ENCODE measurements at regions not wholly inside any gene's neighbourhood (a gene's known extent, or its start where the extent isn't known, plus 50 kb on each side); places are given as distances from the start of the nearest gene placed in this dataset.

DNA sequence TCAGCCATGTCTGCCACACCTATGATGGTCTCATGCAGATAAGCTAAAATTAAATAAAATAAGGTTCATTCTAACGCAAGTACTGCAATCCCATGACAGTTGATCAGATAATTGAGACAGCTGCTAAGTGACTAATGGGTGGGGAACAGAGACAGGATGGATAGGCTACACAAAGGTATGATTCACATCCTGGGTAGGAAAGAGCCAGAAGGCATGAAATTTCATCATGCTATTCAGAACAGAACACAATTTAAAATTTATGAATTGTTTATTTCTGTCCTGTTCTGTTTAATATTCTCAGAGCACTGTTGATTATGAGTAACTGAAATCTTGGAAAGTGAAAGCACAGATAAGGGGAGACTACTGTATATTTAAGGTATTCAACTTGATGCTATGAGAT lies 381.8 kb upstream of the SORCS1 start:
- DNase-seq (ENCODE audit: extremely low spot score), result no peak
- 33% methylated on average over 1 of the region's 1 CpG for WGBS
- H3K4me1 ChIP-seq, result no peaks in the 10 kb centered on the region
- TF ChIP-seq EP300 (IDR thresholded peaks at IDR 0.05), result no peak
- TF ChIP-seq, protein P1, sequence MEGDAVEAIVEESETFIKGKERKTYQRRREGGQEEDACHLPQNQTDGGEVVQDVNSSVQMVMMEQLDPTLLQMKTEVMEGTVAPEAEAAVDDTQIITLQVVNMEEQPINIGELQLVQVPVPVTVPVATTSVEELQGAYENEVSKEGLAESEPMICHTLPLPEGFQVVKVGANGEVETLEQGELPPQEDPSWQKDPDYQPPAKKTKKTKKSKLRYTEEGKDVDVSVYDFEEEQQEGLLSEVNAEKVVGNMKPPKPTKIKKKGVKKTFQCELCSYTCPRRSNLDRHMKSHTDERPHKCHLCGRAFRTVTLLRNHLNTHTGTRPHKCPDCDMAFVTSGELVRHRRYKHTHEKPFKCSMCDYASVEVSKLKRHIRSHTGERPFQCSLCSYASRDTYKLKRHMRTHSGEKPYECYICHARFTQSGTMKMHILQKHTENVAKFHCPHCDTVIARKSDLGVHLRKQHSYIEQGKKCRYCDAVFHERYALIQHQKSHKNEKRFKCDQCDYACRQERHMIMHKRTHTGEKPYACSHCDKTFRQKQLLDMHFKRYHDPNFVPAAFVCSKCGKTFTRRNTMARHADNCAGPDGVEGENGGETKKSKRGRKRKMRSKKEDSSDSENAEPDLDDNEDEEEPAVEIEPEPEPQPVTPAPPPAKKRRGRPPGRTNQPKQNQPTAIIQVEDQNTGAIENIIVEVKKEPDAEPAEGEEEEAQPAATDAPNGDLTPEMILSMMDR (IDR thresholded peaks at IDR 0.05), result no peak
- no peak for TF ChIP-seq POLR2A (IDR thresholded peaks at IDR 0.05; ENCODE audit: low read depth)
- no peak for TF ChIP-seq POLR2AphosphoS5 (IDR thresholded peaks at IDR 0.05)
- H3K9me3 ChIP-seq, result peaks cover 0 to 5% (median 0%) of the 10 kb centered on the region in 4 donors
- intact Hi-C loops (cut with DNase I), result no loop called here
- no peak overlapping the region for H3K4me3 ChIP-seq
- no peaks in the 10 kb centered on the region for H3K36me3 ChIP-seq
- H3K27me3 ChIP-seq, result peaks cover 0 to 12% (median 0%) of the 10 kb centered on the region in 4 donors
- no peak overlapping the region for H3K27ac ChIP-seq (replicated peaks in 1 of 4)

GRCh38 chr10:107545717-107546116 lies 381.2 kb upstream of the SORCS1 start:
- WGBS, result 94% methylated on average over 6 of the region's 18 CpGs
- TF ChIP-seq POLR2A (IDR thresholded peaks at IDR 0.05; ENCODE audit: low read depth) (no peak), POLR2AphosphoS5 (IDR thresholded peaks at IDR 0.05) (no peak), EP300 (IDR thresholded peaks at IDR 0.05) (no peak)
- TF ChIP-seq, protein P1 (IDR thresholded peaks at IDR 0.05), result no peak
- intact Hi-C loops (cut with DNase I), result no loop called here

DNA sequence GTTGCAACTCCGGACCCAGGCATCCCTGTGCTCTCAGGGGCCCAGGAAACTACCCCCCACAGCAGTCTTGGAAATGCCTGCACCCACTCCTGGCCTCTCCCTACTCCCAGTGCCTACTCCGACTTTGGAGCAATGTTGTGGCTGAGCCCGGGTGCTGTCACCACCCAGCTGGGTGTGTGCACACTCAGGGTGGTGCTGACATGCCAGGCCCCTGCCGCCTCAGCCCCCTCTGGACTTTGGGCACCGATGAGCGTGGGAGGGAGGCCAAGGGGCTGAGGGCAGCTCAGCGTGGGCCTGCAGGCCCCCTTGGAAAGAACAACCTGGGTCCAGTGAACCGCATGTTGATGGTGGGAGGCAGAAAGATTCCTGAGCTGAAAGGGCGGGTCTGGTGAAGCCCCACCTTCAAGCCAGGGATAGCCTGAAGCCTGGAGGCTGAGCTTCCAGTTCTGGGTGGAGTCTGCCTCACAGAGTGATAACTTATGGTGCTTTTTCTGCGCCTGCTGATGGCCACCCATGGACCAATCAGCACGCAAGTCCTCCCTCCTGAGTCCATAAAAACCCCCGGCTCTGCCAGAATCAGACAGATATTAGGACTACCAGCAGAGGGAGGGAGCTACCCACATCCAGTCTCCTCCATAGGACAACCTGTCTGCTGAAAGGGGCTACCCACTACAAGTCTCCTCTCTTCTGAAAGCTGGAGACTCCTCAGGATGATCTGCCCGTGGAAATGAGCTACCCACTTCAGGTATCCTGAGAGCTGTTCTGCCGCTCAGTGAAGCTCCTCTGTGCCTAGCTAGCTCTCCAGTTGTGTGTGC lies 380.4 kb upstream of the SORCS1 start:
- no peaks in the 10 kb centered on the region for H3K4me1 ChIP-seq
- no peak for TF ChIP-seq POLR2AphosphoS5 (IDR thresholded peaks at IDR 0.05)
- no peak for TF ChIP-seq POLR2A (IDR thresholded peaks at IDR 0.05; ENCODE audit: low read depth)
- TF ChIP-seq, protein P1 (IDR thresholded peaks at IDR 0.05), result no peak
- TF ChIP-seq EP300 (IDR thresholded peaks at IDR 0.05), result no peak

More at GRCh38 chr10:107545717-107546116, 381.2 kb upstream of the SORCS1 start:
- H3K36me3 ChIP-seq, result no peaks in the 10 kb centered on the region
- no peak overlapping the region for H3K4me3 ChIP-seq
- no peak for DNase-seq (ENCODE audit: extremely low spot score)
- H3K27me3 ChIP-seq, result peaks cover 0 to 12% (median 0%) of the 10 kb centered on the region in 4 donors
- no peaks in the 10 kb centered on the region for H3K9me3 ChIP-seq
- H3K27ac ChIP-seq (replicated peaks in 1 of 4), result no peak overlapping the region
- no peaks in the 10 kb centered on the region for H3K4me1 ChIP-seq

GRCh38 chr10:107542607-107543006 lies 378.1 kb upstream of the SORCS1 start:
- Histone ChIP-seq H3K4me1 (no peaks in the 10 kb centered on the region), H3K36me3 (no peaks in the 10 kb centered on the region), H3K4me3 (no peak overlapping the region), H3K27me3 (peaks cover 0 to 12% (median 0%) of the 10 kb centered on the region in 4 donors), H3K27ac (replicated peaks in 1 of 4) (no peak overlapping the region), H3K9me3 (no peaks in the 10 kb centered on the region)
- TF ChIP-seq, protein P1 (IDR thresholded peaks at IDR 0.05), result no peak
- no peak for DNase-seq (ENCODE audit: extremely low spot score)
- intact Hi-C loops (cut with DNase I), result no loop called here
- 89% methylated on average over 5 of the region's 5 CpGs for WGBS

More for the DNA sequence above, 380.4 kb upstream of the SORCS1 start:
- intact Hi-C loops (cut with DNase I), result no loop called here
- no peak for DNase-seq (ENCODE audit: extremely low spot score)
- WGBS, result 94% methylated on average over 9 of the region's 14 CpGs
- Histone ChIP-seq H3K9me3 (no peaks in the 10 kb centered on the region), H3K27me3 (peaks cover 0 to 12% (median 0%) of the 10 kb centered on the region in 4 donors), H3K27ac (replicated peaks in 1 of 4) (no peak overlapping the region), H3K4me3 (no peak overlapping the region), H3K36me3 (no peaks in the 10 kb centered on the region)
